GM06990 (cell line): ENCODE measurements at regions not wholly inside any gene's neighbourhood (a gene's known extent, or its start where the extent isn't known, plus 50 kb on each side); places are given as distances from the start of the nearest gene placed in this dataset.

Experiments used
- DNase-seq: peaks from one replicate; pipeline ENCODE4 v3.0.0-alpha.2; 2011; ENCODE audit not compliant: insufficient read length; ENCODE audit errors: extremely low read depth
- H3K27me3 ChIP-seq: replicated peaks from 2 replicates; pipeline ENCODE4 v1.6.0; 2011; ENCODE audit warnings: low read length; ENCODE audit not compliant: control insufficient read depth, insufficient read depth
- H3K36me3 ChIP-seq: 2 replicates; pipeline ENCODE4 v1.5.1; 2011; ENCODE audit warnings: low read length; ENCODE audit not compliant: control insufficient read depth, insufficient read depth
- H3K4me3 ChIP-seq: replicated peaks from 2 replicates; pipeline ENCODE4 v1.5.1; 2011; ENCODE audit warnings: low read depth, mild to moderate bottlenecking, control low read depth, low read length
- TF ChIP-seq, protein P1 (sequence below): IDR thresholded peaks from 2 replicates; pipeline ENCODE4 v1.5.1; 2011; ENCODE audit warnings: low read length, control low read depth, mild to moderate bottlenecking, inconsistent platforms; ENCODE audit not compliant: insufficient read depth, poor library complexity, severe bottlenecking

DNA sequence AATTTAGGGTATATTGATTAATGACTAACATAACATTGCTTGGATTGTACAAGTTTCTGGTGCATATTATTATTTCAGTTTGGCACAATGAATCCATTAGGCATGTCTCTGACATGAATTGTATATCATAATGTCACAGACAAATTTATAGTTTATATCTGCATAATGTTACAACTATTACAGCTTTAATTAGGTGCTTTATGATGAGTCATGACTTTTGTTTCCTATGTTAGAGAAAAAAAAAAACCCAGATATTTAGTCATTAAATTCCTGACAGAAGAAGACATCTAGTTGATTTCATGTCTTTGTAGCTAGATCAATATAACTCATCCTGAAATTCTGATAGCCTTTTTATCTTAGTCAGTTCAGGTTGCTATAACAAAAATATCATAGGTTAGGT lies 385.7 kb upstream of the EPHA5 start:
- Histone ChIP-seq H3K27me3 (no peaks in the 10 kb centered on the region), H3K4me3 (no peak overlapping the region), H3K36me3 (no peaks in the 10 kb centered on the region)
- TF ChIP-seq, protein P1, sequence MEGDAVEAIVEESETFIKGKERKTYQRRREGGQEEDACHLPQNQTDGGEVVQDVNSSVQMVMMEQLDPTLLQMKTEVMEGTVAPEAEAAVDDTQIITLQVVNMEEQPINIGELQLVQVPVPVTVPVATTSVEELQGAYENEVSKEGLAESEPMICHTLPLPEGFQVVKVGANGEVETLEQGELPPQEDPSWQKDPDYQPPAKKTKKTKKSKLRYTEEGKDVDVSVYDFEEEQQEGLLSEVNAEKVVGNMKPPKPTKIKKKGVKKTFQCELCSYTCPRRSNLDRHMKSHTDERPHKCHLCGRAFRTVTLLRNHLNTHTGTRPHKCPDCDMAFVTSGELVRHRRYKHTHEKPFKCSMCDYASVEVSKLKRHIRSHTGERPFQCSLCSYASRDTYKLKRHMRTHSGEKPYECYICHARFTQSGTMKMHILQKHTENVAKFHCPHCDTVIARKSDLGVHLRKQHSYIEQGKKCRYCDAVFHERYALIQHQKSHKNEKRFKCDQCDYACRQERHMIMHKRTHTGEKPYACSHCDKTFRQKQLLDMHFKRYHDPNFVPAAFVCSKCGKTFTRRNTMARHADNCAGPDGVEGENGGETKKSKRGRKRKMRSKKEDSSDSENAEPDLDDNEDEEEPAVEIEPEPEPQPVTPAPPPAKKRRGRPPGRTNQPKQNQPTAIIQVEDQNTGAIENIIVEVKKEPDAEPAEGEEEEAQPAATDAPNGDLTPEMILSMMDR: no peak
- DNase-seq: no peak

DNA sequence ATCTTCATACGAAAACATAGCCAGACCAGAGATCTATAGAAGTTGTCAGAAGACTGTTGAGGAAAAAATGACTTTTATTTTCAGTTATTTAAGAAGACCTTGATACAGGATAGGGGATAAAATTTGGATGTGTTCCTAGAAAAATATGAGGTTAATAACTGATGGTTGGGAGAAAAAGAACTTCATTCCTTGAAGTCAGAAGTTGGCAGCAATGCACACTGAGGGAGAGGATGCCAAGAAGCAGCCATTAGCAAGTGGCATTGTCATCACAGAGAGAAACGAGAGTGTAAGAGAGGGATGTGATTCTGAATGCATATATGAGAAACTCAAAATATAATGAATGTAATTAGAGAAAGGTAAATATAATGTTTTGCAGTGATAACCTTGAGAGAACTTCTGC lies 382.1 kb upstream of the EPHA5 start:
- TF ChIP-seq, protein P1: no peak
- Histone ChIP-seq H3K27me3 (no peaks in the 10 kb centered on the region), H3K36me3 (no peaks in the 10 kb centered on the region), H3K4me3 (no peak overlapping the region)
- DNase-seq: no peak

- H3K4me3 ChIP-seq: no peak overlapping the region
- no peak for DNase-seq
- TF ChIP-seq, protein P1: no peak
Observed at GRCh38 chr4:66048861-66049260, 378.6 kb upstream of the EPHA5 start.

DNA sequence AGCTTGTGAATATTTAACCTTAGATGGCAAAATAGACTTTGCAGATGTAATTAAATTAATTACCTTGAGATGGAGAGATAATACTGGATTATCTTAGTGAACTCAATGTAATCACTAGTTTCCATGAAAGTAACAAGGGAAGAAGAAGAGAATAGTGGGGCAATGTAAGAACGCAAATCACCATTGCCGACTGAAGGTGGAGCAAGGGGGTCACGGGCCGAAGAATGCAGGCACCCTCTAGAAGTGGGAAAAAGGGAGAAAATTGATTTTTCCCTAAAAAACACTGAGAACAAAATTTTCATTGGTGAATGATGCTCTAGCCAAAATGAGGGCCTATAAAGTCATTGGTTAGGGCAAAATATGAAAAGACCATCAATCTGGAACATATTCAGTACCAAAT lies 375.6 kb upstream of the EPHA5 start:
- Histone ChIP-seq H3K4me3 (no peak overlapping the region), H3K27me3 (no peaks in the 10 kb centered on the region), H3K36me3 (no peaks in the 10 kb centered on the region)
- DNase-seq: no peak
- TF ChIP-seq, protein P1: no peak

More at GRCh38 chr4:66048861-66049260, 378.6 kb upstream of the EPHA5 start:
- H3K27me3 ChIP-seq: no peaks in the 10 kb centered on the region
- H3K36me3 ChIP-seq: no peaks in the 10 kb centered on the region

DNA sequence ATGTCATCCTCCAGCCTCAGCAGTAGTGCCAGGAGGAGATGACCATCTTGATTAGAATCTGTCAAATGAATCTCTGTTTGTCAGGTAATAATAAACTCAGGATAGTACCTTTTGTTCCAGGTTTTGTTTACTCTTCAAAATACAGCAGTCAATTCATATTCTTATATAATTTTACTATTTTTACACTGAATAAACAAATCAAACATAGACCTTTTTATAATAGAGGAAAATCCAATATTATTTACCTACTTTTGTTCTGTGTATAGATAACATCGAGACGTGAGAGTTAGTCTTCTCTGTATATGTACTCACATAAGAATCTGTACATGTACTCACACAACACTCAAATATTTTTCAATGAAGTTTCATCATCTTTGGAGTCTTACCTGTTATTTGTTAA lies 365.4 kb upstream of the EPHA5 start:
- Histone ChIP-seq H3K4me3 (no peak overlapping the region), H3K27me3 (no peaks in the 10 kb centered on the region), H3K36me3 (no peaks in the 10 kb centered on the region)
- TF ChIP-seq, protein P1: no peak
- no peak for DNase-seq

GRCh38 chr4:66034671-66035070 lies 364.4 kb upstream of the EPHA5 start:
- H3K36me3 ChIP-seq: no peaks in the 10 kb centered on the region
- DNase-seq: no peak
- TF ChIP-seq, protein P1: no peak
- no peaks in the 10 kb centered on the region for H3K27me3 ChIP-seq
- H3K4me3 ChIP-seq: no peak overlapping the region
